SK-N-SH treated with all-trans-retinoic acid at 6 μM for 48 hours (cell line): ENCODE measurements at regions not wholly inside any gene's neighbourhood (a gene's known extent, or its start where the extent isn't known, plus 50 kb on each side); places are given as distances from the start of the nearest gene placed in this dataset.

Experiments
- ATAC-seq: fragments of 200-7000 bp; cut with Tn5 transposase; 3 replicates; pipeline ENCODE4 v1.9.1; 2020; ENCODE audit warnings: mild to moderate bottlenecking, moderate library complexity
- ARNTL ChIP-seq: fragments of 450-650 bp; formaldehyde crosslinking; IDR thresholded peaks from 2 replicates; pipeline ENCODE4 v1.5.0; 2020; ENCODE audit warnings: low read depth, mild to moderate bottlenecking, moderate library complexity, borderline replicate concordance
- BACH2 ChIP-seq: fragments of 250-450 bp; sonication (Bioruptor Pico); IDR thresholded peaks from 2 replicates; pipeline ENCODE4 v1.9.0; 2021; ENCODE audit warnings: mild to moderate bottlenecking, borderline replicate concordance
- CSDC2 ChIP-seq: fragments of 250-450 bp; sonication (Bioruptor Pico); IDR thresholded peaks from 2 replicates; pipeline ENCODE4 v1.5.0; 2020; ENCODE audit warnings: mild to moderate bottlenecking, moderate library complexity
- ESRRG ChIP-seq: fragments of 250-450 bp; sonication (Bioruptor Pico); IDR thresholded peaks from 2 replicates; pipeline ENCODE4 v1.6.1; 2021; ENCODE audit warnings: mild to moderate bottlenecking
- GLIS3 ChIP-seq: fragments of 250-450 bp; sonication (Bioruptor Pico); IDR thresholded peaks from 2 replicates; pipeline ENCODE4 v1.5.0; 2020; ENCODE audit warnings: mild to moderate bottlenecking, moderate library complexity
- ISL1 ChIP-seq: fragments of 250-450 bp; sonication (Bioruptor Pico); IDR thresholded peaks from 2 replicates; pipeline ENCODE4 v2.1.2; 2022; ENCODE audit warnings: mild to moderate bottlenecking, moderate library complexity
- OSR1 ChIP-seq: fragments of 250-450 bp; sonication (Bioruptor Pico); IDR thresholded peaks from 2 replicates; pipeline ENCODE4 v1.8.0; 2022; ENCODE audit warnings: moderate library complexity, mild to moderate bottlenecking, inconsistent platforms
- PPARA ChIP-seq: fragments of 250-450 bp; sonication (Bioruptor Pico); IDR thresholded peaks from 2 replicates; pipeline ENCODE4 v1.5.0; 2020; ENCODE audit warnings: mild to moderate bottlenecking, borderline replicate concordance
- RARB ChIP-seq: fragments of 250-450 bp; sonication (Bioruptor Pico); IDR thresholded peaks from 2 replicates; pipeline ENCODE4 v1.8.0; 2021; ENCODE audit warnings: mild to moderate bottlenecking, moderate library complexity
- SNAI2 ChIP-seq: fragments of 250-450 bp; sonication (Bioruptor Pico); IDR thresholded peaks from 2 replicates; pipeline ENCODE4 v1.5.0; 2020; ENCODE audit warnings: mild to moderate bottlenecking, moderate library complexity
- TCF4 ChIP-seq: fragments of 250-450 bp; sonication (Bioruptor Pico); IDR thresholded peaks from 2 replicates; pipeline ENCODE4 v1.8.0; 2021; ENCODE audit warnings: mild to moderate bottlenecking, moderate library complexity, borderline replicate concordance
- TOX ChIP-seq: fragments of 250-450 bp; sonication (Bioruptor Pico); IDR thresholded peaks from 2 replicates; pipeline ENCODE4 v1.8.0; 2021; ENCODE audit warnings: mild to moderate bottlenecking, moderate library complexity, borderline replicate concordance
- ZC3H10 ChIP-seq: fragments of 250-450 bp; sonication (Bioruptor Pico); IDR thresholded peaks from 2 replicates; pipeline ENCODE4 v1.5.1; 2021; ENCODE audit warnings: mild to moderate bottlenecking, moderate library complexity
- ZFP30 ChIP-seq: fragments of 450-650 bp; formaldehyde crosslinking; IDR thresholded peaks from 2 replicates; pipeline ENCODE4 v1.5.0; 2022; ENCODE audit warnings: mild to moderate bottlenecking, moderate library complexity
- ZNF70 ChIP-seq: fragments of 450-650 bp; formaldehyde crosslinking; IDR thresholded peaks from 2 replicates; pipeline ENCODE4 v1.5.0; 2020; ENCODE audit warnings: mild to moderate bottlenecking, moderate library complexity
- ZNF8 ChIP-seq: fragments of 450-650 bp; formaldehyde crosslinking; IDR thresholded peaks from 2 replicates; pipeline ENCODE4 v1.5.0; 2020; ENCODE audit warnings: mild to moderate bottlenecking, moderate library complexity
- TF ChIP-seq, protein P1 (sequence below): fragments of 250-450 bp; sonication (Bioruptor Pico); IDR thresholded peaks from 2 replicates; pipeline ENCODE4 v1.5.0; 2020; ENCODE audit warnings: mild to moderate bottlenecking, moderate library complexity
- TF ChIP-seq, protein P2 (sequence below): fragments of 250-450 bp; sonication (Bioruptor Pico); IDR thresholded peaks from 2 replicates; pipeline ENCODE4 v1.8.0; 2020; ENCODE audit warnings: mild to moderate bottlenecking, moderate library complexity, borderline replicate concordance
- TF ChIP-seq, protein P3 (sequence below): fragments of 250-450 bp; sonication (Bioruptor Pico); IDR thresholded peaks from 2 replicates; pipeline ENCODE4 v1.5.1; 2021; ENCODE audit warnings: mild to moderate bottlenecking, moderate library complexity
- TF ChIP-seq, protein P4 (sequence below): fragments of 250-450 bp; sonication (Bioruptor Pico); IDR thresholded peaks from 2 replicates; pipeline ENCODE4 v1.5.1; 2020; ENCODE audit warnings: low read depth, mild to moderate bottlenecking, moderate library complexity

DNA sequence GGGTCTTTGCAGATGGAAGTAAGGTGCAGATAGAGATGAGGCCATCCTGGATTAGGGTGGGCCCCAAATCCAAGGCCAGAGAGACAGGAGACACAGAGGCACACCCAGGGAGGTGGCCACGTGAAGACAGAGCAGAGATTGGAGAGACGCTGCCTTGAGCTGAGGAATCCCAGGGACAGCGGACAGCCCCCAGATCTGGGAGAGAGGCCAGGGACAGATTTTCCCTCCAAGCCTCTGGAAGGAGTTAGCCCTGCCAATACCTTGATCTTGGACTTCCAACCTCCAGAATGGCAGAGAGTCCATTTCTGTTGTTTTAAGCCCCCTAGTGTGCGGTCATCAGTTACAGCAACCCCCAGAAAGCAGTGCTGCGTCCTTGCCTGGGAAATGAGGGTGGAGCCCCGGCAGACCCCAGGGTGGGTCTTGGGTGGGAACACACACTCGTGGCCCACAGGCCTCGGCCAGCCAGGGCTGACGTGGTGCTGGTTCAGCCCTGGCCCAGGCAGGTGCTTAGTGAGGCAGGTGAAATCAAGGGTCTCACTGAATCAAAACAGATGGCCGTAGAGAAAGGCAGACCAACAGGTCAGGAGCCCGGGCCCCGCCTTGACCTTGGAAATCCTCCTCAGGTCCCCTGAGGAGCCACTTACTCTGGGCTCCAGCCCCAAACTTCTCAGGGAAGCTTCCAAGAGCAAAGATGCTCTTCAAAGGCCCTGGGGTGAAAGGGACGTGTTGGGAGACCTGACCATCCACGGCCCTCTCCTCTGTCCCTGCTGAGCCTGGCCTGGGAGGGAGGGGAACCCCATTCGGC is 169.3 kb downstream of the RBFOX3 start:
- no peak for ATAC-seq

DNA sequence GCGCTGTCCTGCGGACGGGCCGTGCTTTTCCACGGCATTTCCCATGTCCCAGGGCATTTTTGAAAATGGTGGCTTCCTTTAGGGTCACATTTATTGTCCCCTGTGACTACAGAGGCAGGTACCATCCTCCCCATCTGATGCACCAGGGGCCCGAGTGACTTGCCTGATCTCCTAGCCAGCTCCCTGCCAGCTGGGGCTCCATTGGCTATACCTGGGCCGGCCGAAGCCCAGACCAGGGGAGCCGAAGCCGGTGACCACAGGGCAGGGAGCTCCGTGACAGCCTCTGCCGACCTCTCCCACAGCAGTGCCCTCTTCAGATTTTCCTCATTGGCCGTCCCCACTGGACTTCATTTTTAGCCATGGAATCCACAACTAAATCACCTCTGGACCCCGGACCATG is 170.6 kb downstream of the RBFOX3 start:
- ATAC-seq: no peak

More for the DNA sequence above, 169.3 kb downstream of the RBFOX3 start:
- TF ChIP-seq BACH2 (CRISPR knock-in tag): no peak
- TF ChIP-seq, protein P1, sequence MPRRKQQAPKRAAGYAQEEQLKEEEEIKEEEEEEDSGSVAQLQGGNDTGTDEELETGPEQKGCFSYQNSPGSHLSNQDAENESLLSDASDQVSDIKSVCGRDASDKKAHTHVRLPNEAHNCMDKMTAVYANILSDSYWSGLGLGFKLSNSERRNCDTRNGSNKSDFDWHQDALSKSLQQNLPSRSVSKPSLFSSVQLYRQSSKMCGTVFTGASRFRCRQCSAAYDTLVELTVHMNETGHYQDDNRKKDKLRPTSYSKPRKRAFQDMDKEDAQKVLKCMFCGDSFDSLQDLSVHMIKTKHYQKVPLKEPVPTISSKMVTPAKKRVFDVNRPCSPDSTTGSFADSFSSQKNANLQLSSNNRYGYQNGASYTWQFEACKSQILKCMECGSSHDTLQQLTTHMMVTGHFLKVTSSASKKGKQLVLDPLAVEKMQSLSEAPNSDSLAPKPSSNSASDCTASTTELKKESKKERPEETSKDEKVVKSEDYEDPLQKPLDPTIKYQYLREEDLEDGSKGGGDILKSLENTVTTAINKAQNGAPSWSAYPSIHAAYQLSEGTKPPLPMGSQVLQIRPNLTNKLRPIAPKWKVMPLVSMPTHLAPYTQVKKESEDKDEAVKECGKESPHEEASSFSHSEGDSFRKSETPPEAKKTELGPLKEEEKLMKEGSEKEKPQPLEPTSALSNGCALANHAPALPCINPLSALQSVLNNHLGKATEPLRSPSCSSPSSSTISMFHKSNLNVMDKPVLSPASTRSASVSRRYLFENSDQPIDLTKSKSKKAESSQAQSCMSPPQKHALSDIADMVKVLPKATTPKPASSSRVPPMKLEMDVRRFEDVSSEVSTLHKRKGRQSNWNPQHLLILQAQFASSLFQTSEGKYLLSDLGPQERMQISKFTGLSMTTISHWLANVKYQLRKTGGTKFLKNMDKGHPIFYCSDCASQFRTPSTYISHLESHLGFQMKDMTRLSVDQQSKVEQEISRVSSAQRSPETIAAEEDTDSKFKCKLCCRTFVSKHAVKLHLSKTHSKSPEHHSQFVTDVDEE: no peak

DNA sequence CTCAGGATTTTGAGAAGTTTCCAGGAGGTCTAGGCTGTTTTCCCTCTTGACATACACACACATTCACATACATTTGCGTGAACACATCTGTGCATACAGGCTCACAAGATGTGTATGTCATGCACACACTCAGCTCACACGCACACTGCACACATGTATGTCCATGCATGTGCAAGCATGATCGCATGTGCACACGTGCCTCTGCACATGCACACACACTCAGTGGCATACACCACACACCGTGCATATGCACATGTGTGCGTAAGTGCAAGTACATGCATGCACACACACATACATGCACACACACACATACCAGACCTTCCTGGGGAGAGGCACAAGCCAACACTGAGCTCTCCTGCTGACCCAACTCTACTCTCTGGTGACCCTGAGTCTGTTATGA is 171.4 kb downstream of the RBFOX3 start:
- ATAC-seq: no peak
- TF ChIP-seq GLIS3: no peak
- TF ChIP-seq, protein P1: no peak
- no peak for TF ChIP-seq ZNF8 (CRISPR knock-in tag)
- no peak for TF ChIP-seq ESRRG (CRISPR knock-in tag)
- TF ChIP-seq TCF4: no peak
- no peak for TF ChIP-seq ZNF70 (CRISPR knock-in tag)
- TF ChIP-seq, protein P2, sequence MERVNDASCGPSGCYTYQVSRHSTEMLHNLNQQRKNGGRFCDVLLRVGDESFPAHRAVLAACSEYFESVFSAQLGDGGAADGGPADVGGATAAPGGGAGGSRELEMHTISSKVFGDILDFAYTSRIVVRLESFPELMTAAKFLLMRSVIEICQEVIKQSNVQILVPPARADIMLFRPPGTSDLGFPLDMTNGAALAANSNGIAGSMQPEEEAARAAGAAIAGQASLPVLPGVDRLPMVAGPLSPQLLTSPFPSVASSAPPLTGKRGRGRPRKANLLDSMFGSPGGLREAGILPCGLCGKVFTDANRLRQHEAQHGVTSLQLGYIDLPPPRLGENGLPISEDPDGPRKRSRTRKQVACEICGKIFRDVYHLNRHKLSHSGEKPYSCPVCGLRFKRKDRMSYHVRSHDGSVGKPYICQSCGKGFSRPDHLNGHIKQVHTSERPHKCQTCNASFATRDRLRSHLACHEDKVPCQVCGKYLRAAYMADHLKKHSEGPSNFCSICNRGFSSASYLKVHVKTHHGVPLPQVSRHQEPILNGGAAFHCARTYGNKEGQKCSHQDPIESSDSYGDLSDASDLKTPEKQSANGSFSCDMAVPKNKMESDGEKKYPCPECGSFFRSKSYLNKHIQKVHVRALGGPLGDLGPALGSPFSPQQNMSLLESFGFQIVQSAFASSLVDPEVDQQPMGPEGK: no peak
- TF ChIP-seq, protein P3, sequence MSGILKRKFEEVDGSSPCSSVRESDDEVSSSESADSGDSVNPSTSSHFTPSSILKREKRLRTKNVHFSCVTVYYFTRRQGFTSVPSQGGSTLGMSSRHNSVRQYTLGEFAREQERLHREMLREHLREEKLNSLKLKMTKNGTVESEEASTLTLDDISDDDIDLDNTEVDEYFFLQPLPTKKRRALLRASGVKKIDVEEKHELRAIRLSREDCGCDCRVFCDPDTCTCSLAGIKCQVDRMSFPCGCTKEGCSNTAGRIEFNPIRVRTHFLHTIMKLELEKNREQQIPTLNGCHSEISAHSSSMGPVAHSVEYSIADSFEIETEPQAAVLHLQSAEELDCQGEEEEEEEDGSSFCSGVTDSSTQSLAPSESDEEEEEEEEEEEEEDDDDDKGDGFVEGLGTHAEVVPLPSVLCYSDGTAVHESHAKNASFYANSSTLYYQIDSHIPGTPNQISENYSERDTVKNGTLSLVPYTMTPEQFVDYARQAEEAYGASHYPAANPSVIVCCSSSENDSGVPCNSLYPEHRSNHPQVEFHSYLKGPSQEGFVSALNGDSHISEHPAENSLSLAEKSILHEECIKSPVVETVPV: no peak
- no peak for TF ChIP-seq OSR1 (CRISPR knock-in tag)
- no peak for TF ChIP-seq ZFP30 (CRISPR knock-in tag)
- TF ChIP-seq ARNTL (CRISPR knock-in tag): no peak
- no peak for TF ChIP-seq ISL1 (CRISPR knock-in tag)
- no peak for TF ChIP-seq BACH2 (CRISPR knock-in tag)

More for the DNA sequence above, 170.6 kb downstream of the RBFOX3 start:
- TF ChIP-seq, protein P4, sequence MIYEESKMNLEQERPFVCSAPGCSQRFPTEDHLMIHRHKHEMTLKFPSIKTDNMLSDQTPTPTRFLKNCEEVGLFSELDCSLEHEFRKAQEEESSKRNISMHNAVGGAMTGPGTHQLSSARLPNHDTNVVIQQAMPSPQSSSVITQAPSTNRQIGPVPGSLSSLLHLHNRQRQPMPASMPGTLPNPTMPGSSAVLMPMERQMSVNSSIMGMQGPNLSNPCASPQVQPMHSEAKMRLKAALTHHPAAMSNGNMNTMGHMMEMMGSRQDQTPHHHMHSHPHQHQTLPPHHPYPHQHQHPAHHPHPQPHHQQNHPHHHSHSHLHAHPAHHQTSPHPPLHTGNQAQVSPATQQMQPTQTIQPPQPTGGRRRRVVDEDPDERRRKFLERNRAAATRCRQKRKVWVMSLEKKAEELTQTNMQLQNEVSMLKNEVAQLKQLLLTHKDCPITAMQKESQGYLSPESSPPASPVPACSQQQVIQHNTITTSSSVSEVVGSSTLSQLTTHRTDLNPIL: no peak
- TF ChIP-seq GLIS3 (no peak), TOX (CRISPR knock-in tag) (no peak), ZFP30 (CRISPR knock-in tag) (no peak), RARB (CRISPR knock-in tag) (no peak), CSDC2 (CRISPR knock-in tag) (no peak), SNAI2 (CRISPR knock-in tag) (no peak), ZNF70 (CRISPR knock-in tag) (no peak), TCF4 (no peak), PPARA (CRISPR knock-in tag) (no peak), ZC3H10 (CRISPR knock-in tag) (no peak)
- TF ChIP-seq, protein P1: no peak
- TF ChIP-seq, protein P2: no peak
